B cell (primary cell): ENCODE measurements at regions not wholly inside any gene's neighbourhood (a gene's known extent, or its start where the extent isn't known, plus 50 kb on each side); places are given as distances from the start of the nearest gene placed in this dataset.

Experiments
- ATAC-seq: fragments of 200-7000 bp; cut with Tn5 transposase; one replicate; pipeline ENCODE4 v1.10.0; 2021; ENCODE audit warnings: low read depth, mild to moderate bottlenecking, moderate number of reproducible peaks, moderate library complexity
- CTCF ChIA-PET: fragments of 350-600 bp; sonication (Branson Sonifier 250); formaldehyde crosslinking; loops from one replicate; lab custom pipeline; 2021; ENCODE audit warnings: antibody characterized with exemption, inconsistent platforms; lab: Charles Lee
- POLR2A ChIA-PET: fragments of 350-600 bp; sonication (Branson Sonifier 250); formaldehyde crosslinking; loops from one replicate; lab custom pipeline; 2021; ENCODE audit warnings: antibody characterized with exemption; lab: Charles Lee
- DNase-seq: peaks from one replicate; pipeline ENCODE4 v3.0.0; 2013
- H2AFZ ChIP-seq: 2 replicates; pipeline ENCODE4 v1.6.1; 2012; ENCODE audit warnings: mild to moderate bottlenecking, low read depth, low read length; ENCODE audit not compliant: insufficient read depth, poor library complexity, severe bottlenecking
- H3K27ac ChIP-seq, 2 donors: 1 replicate in 1 of 2; 2 replicates in 1 of 2; pipeline ENCODE4 v1.5.1; 2012 to 2013; ENCODE audit warnings: low read length in 2 of 2, mild to moderate bottlenecking in 2 of 2, moderate library complexity in 1 of 2
- H3K27me3 ChIP-seq, 4 experiments: fragments of 200-600 bp in 1 of 4; sonication (generic) in 1 of 4; replicated peaks in 1 of 4; 1 replicate in 2 of 4; 2 replicates in 2 of 4; pipeline versions ENCODE4 v1.6.1 to v1.7.0; 2013 to 2016; ENCODE audit warnings: low read length in 3 of 4, mild to moderate bottlenecking in 2 of 4, mixed read lengths in 1 of 4, moderate library complexity in 1 of 4; ENCODE audit not compliant: insufficient read depth in 4 of 4, control insufficient read depth in 3 of 4; ENCODE audit errors: control extremely low read depth in 1 of 4
- H3K36me3 ChIP-seq, 2 experiments: replicated peaks in 1 of 2; 1 replicate in 1 of 2; 2 replicates in 1 of 2; pipeline versions ENCODE4 v1.6.1 to v1.7.1; 2013; ENCODE audit warnings: low read length in 1 of 2; ENCODE audit not compliant: insufficient read depth in 2 of 2, control insufficient read depth in 1 of 2; ENCODE audit errors: control extremely low read depth in 1 of 2, extremely low read depth in 1 of 2
- H3K4me1 ChIP-seq, 2 donors: fragments of 200-600 bp in 1 of 2; sonication (generic) in 1 of 2; 1 replicate in 1 of 2; 2 replicates in 1 of 2; pipeline versions ENCODE4 v1.5.1 to v1.6.1; 2013 to 2017; ENCODE audit warnings: low read length in 2 of 2; ENCODE audit not compliant: control insufficient read depth in 2 of 2, insufficient read depth in 2 of 2
- H3K4me2 ChIP-seq: replicated peaks from 2 replicates; pipeline ENCODE3; 2012; ENCODE audit warnings: mild to moderate bottlenecking, low read depth, low read length; ENCODE audit not compliant: poor library complexity, severe bottlenecking
- H3K4me3 ChIP-seq, 5 experiments: fragments of 200-600 bp in 1 of 5; sonication (generic) in 1 of 5; 1 replicate in 3 of 5; 2 replicates in 2 of 5; pipeline versions ENCODE4 v1.5.1 to v1.7.0; 2011 to 2016; ENCODE audit warnings: low read length in 4 of 5, mild to moderate bottlenecking in 4 of 5, low read depth in 2 of 5, control low read depth in 1 of 5, moderate library complexity in 1 of 5; ENCODE audit not compliant: insufficient read depth in 1 of 5; ENCODE audit errors: control extremely low read depth in 1 of 5, extremely low read depth in 1 of 5
- H3K79me2 ChIP-seq: fragments of 200-600 bp; sonication (generic); one replicate; pipeline ENCODE4 v1.6.0; 2016; ENCODE audit warnings: low read length; ENCODE audit not compliant: control insufficient read depth, insufficient read depth
- H3K9ac ChIP-seq: fragments of 200-600 bp; sonication (generic); 2 replicates; pipeline ENCODE4 v1.6.1; 2017; ENCODE audit warnings: mild to moderate bottlenecking, low read length, moderate library complexity
- H3K9me3 ChIP-seq, 3 donors: one replicate each; pipeline versions ENCODE4 v1.6.1 to v1.7.1; 2013; ENCODE audit warnings: low read length in 2 of 3; ENCODE audit not compliant: control insufficient read depth in 2 of 3, insufficient read depth in 1 of 3; ENCODE audit errors: control extremely low read depth in 1 of 3
- H4K20me1 ChIP-seq: 2 replicates; pipeline ENCODE4 v1.6.0; 2012; ENCODE audit warnings: mild to moderate bottlenecking, low read length; ENCODE audit not compliant: insufficient read depth, control insufficient read depth, poor library complexity, severe bottlenecking
- H3K27ac Mint-ChIP-seq: one replicate; pipeline ENCODE4 v1.8.0; 2021; ENCODE audit warnings: mixed read lengths
- H3K27me3 Mint-ChIP-seq: one replicate; pipeline ENCODE4 v1.8.0; 2021; ENCODE audit warnings: mixed read lengths
- H3K4me1 Mint-ChIP-seq: one replicate; pipeline ENCODE4 v1.8.0; 2021; ENCODE audit warnings: mixed read lengths
- H3K4me3 Mint-ChIP-seq: one replicate; pipeline ENCODE4 v1.8.0; 2021; ENCODE audit warnings: mixed read lengths
- H3K9me3 Mint-ChIP-seq: one replicate; pipeline ENCODE4 v1.8.0; 2022; ENCODE audit warnings: mixed read lengths; ENCODE audit not compliant: insufficient read depth
- CTCF ChIP-seq: fragments of 200-600 bp; IDR thresholded peaks from one replicate; pipeline ENCODE4 v1.8.0; 2022; ENCODE audit warnings: antibody characterized with exemption, mild to moderate bottlenecking
- EZH2 ChIP-seq: IDR thresholded peaks from 2 replicates; pipeline ENCODE4 v1.6.1; 2012; ENCODE audit warnings: borderline replicate concordance, low read depth, mild to moderate bottlenecking, moderate library complexity, low read length; ENCODE audit not compliant: insufficient read depth, poor library complexity, severe bottlenecking
- WGBS: methylation state at CpG from one replicate; pipeline ENCODE4 v1.1.5; 2013; ENCODE audit warnings: missing lambda C conversion rate; ENCODE audit not compliant: insufficient coverage; 5-methylcytosine and 5-hydroxymethylcytosine counted together
- intact Hi-C: fragments of 100-400 bp; cut with micrococcal nuclease; formaldehyde crosslinking; loops from one replicate; pipeline ENCODE4 v1.10.0; 2022

GRCh38 chr4:79599691-79600090, 191.7 kb upstream of the GK2 start:
- Histone ChIP-seq H3K9me3 (peaks cover 0 to 7% (median 0%) of the 10 kb centered on the region in 3 donors), H3K27me3 (no peaks in the 10 kb centered on the region), H3K4me1 (peaks cover 41 to 52% of the 10 kb centered on the region in 2 donors), H3K36me3 (no peaks in the 10 kb centered on the region), H3K4me2 (peak overlapping the region; percentile 54), H4K20me1 (no peaks in the 10 kb centered on the region), H3K9ac (peak overlapping the region; percentile 51), H3K27ac (peak overlapping the region; percentile 21 to 64), H3K79me2 (no peaks in the 10 kb centered on the region), H2AFZ (peak overlapping the region; percentile 47), H3K4me3 (peak overlapping the region in 4 of 5 experiments; percentile 4 to 49 (median 39))
- ATAC-seq (no peak), DNase-seq (no peak)
- ChIA-PET POLR2A (no interaction called here), CTCF (no interaction called here)
- intact Hi-C loops: no loop called here
- H3K27me3 Mint-ChIP-seq: no peaks in the 10 kb centered on the region
- WGBS: 100% methylated on average over 1 of the region's 1 CpG
- peak overlapping the region; percentile 89 for H3K27ac Mint-ChIP-seq
- no peak for TF ChIP-seq EZH2
- no peaks in the 10 kb centered on the region for H3K9me3 Mint-ChIP-seq
- peak overlapping the region; percentile 85 for H3K4me3 Mint-ChIP-seq
- H3K4me1 Mint-ChIP-seq: peaks cover 60% of the 10 kb centered on the region

- ATAC-seq: no peak
- H3K4me3 ChIP-seq: peak overlapping the region in 2 of 5 experiments; percentile 48 to 49
- H3K27me3 Mint-ChIP-seq: no peaks in the 10 kb centered on the region
- POLR2A ChIA-PET: no interaction called here
- DNase-seq: no peak
- H3K4me3 Mint-ChIP-seq: peak overlapping the region; percentile 59
- no peak for TF ChIP-seq CTCF
- peaks cover 34 to 43% of the 10 kb centered on the region in 2 donors for H3K4me1 ChIP-seq
- intact Hi-C loops: no loop called here
- H3K27ac Mint-ChIP-seq: peak overlapping the region; percentile 56
- H3K4me1 Mint-ChIP-seq: peaks cover 52% of the 10 kb centered on the region
- no peaks in the 10 kb centered on the region for H3K27me3 ChIP-seq
- H3K9me3 Mint-ChIP-seq: no peaks in the 10 kb centered on the region
- no peaks in the 10 kb centered on the region for H4K20me1 ChIP-seq
- H3K79me2 ChIP-seq: no peaks in the 10 kb centered on the region
- CTCF ChIA-PET: interaction anchor here (0.8 kb wide), 1 partner anchor 23 kb away, joined by 3 read pairs; no protein-coding TSS in a partner anchor
- WGBS: 94% methylated on average over 3 of the region's 4 CpGs
- peak overlapping the region; percentile 54 for H3K4me2 ChIP-seq
- H2AFZ ChIP-seq: peak overlapping the region; percentile 31
- H3K9ac ChIP-seq: peak overlapping the region; percentile 51
- H3K36me3 ChIP-seq: no peaks in the 10 kb centered on the region
- H3K9me3 ChIP-seq: peaks cover 0 to 7% (median 0%) of the 10 kb centered on the region in 3 donors
- peak overlapping the region in 1 of 2 donors; percentile 64 for H3K27ac ChIP-seq
These were observed 190.8 kb upstream of the GK2 start for GRCh38 chr4:79598801-79599200.
